HL-60 (cell line): ENCODE measurements at regions not wholly inside any gene's neighbourhood (a gene's known extent, or its start where the extent isn't known, plus 50 kb on each side); places are given as distances from the start of the nearest gene placed in this dataset.

ENCODE experiments used
- CTCF ChIP-seq: IDR thresholded peaks from one replicate; pipeline ENCODE4 v1.5.1; 2011; ENCODE audit warnings: low read length, control low read depth, inconsistent platforms; ENCODE audit not compliant: insufficient read depth
- POLR2AphosphoS5 ChIP-seq: IDR thresholded peaks from 2 replicates; pipeline ENCODE4 v1.6.1; 2012; ENCODE audit warnings: low read depth
- REST ChIP-seq: IDR thresholded peaks from 2 replicates; pipeline ENCODE4 v1.6.1; 2012; ENCODE audit warnings: low read depth; ENCODE audit not compliant: insufficient replicate concordance
- SPI1 ChIP-seq: IDR thresholded peaks from 2 replicates; pipeline ENCODE4 v1.6.1; 2012; ENCODE audit warnings: low read depth, mild to moderate bottlenecking, borderline replicate concordance

GRCh38 chr5:35371951-35372426 is 141.7 kb upstream of the PRLR start:
- TF ChIP-seq REST (no peak), CTCF (no peak), SPI1 (no peak), POLR2AphosphoS5 (no peak)
